ENCODE measurements at regions not wholly inside any gene's neighbourhood (a gene's known extent, or its start where the extent isn't known, plus 50 kb on each side); places are given as distances from the start of the nearest gene placed in this dataset.

DNA sequence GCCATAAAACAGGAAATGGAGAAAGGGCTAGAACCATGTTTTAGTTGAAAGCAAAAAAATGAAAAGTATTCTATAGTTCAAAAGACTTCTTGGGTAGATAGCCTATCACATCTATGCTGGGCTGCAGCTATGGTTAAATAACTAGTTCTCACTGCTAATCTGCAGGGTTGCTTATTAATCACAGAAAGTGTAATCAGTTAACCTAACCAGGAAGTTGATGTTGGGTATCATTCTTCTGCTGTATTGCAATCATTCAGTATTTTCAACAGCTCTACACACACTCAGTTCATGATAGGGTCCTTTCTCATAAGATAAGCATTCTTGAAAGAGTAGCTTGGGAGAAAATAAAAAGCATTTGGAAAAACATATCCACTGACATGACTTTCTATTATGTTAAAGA is 135.2 kb upstream of the TCF21 start:
- Mint-ChIP-seq H3K27me3 (peaks cover 1 to 19% (median 7%) of the 10 kb centered on the region in 5 donors), H3K36me3 (no peaks in the 10 kb centered on the region), H3K9me3 (no peaks in the 10 kb centered on the region), H3K4me3 (no peak overlapping the region), H3K4me1 (no peaks in the 10 kb centered on the region), H3K27ac (no peak overlapping the region)
- ATAC-seq (no peak), DNase-seq (no peak)
- POLR2A ChIA-PET: no interaction called here

GRCh38 chr6:133754298-133754697 is 134.6 kb upstream of the TCF21 start:
- peaks cover 3 to 14% (median 8%) of the 10 kb centered on the region in 5 donors for H3K27me3 Mint-ChIP-seq
- no peak overlapping the region for H3K4me3 Mint-ChIP-seq
- no peak for ATAC-seq
- POLR2A ChIA-PET: no interaction called here
- H3K9me3 Mint-ChIP-seq: no peaks in the 10 kb centered on the region
- H3K4me1 Mint-ChIP-seq: no peaks in the 10 kb centered on the region
- H3K27ac Mint-ChIP-seq: no peak overlapping the region
- DNase-seq: no peak
- H3K36me3 Mint-ChIP-seq: no peaks in the 10 kb centered on the region

DNA sequence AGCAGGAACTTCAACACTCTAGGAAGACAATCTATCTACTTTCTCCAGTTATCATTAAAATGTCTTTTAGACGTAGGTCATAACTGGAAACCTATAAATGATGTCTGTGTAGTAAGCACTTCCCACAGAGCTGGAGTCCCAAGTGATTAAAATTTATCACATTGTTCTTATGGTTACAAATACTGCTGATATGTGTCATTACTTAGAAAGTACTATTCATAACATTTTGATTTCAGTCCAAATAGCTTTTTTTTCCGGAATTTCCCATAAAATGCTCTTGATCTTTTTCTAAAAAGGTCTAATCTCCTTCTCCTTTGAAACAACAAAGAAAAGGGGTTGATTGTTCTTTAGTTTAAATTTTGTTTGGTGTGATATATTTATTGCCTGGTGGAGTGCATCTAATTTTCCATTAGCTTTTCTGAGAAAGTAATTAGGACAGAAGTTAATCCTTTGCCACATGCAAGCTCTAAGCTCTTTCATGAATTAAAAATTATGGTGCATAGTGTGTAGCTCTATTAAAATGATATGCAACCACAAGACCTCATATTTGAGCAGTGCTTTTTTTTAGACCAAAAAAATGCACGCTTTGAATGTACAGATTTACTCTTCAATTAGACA is 132.7 kb upstream of the TCF21 start:
- no peak for ATAC-seq
- no peak for DNase-seq
- no peaks in the 10 kb centered on the region for H3K4me1 Mint-ChIP-seq
- POLR2A ChIA-PET: no interaction called here
- H3K9me3 Mint-ChIP-seq: no peaks in the 10 kb centered on the region
- no peak overlapping the region for H3K4me3 Mint-ChIP-seq
- no peak overlapping the region for H3K27ac Mint-ChIP-seq
- no peaks in the 10 kb centered on the region for H3K36me3 Mint-ChIP-seq
- peaks cover 5 to 21% (median 13%) of the 10 kb centered on the region in 5 donors for H3K27me3 Mint-ChIP-seq

GRCh38 chr6:133757335-133757734 is 131.6 kb upstream of the TCF21 start:
- POLR2A ChIA-PET: no interaction called here
- ATAC-seq (no peak), DNase-seq (no peak)
- Mint-ChIP-seq H3K27me3 (peaks cover 7 to 26% (median 13%) of the 10 kb centered on the region in 5 donors), H3K9me3 (no peaks in the 10 kb centered on the region), H3K4me1 (no peaks in the 10 kb centered on the region), H3K36me3 (no peaks in the 10 kb centered on the region), H3K4me3 (no peak overlapping the region), H3K27ac (no peak overlapping the region)

DNA sequence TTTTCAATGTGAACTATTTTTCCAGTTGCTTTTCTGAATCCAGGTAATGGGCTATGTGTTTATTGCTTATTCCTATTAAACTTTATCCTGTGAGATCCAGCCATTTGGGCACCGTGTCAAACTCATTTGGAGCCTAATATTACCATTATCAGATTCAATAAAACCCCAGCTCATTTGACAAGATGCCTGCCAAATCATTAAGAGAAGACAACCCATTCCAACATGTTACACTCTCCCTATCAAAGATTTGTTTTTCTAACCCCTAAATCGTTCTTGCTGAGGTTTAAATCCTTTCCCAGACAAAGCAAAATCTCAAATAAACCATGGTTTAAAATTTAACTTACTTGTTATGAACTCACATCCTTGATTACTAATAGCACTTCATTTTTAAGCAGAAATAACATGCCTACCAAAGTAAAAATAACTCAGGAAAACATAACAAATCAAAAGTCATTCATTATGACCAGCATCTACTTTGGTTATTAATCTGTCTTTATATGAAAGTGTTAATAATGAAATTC is 130.0 kb upstream of the TCF21 start:
- H3K27ac Mint-ChIP-seq: no peak overlapping the region
- no peak overlapping the region for H3K4me3 Mint-ChIP-seq
- H3K36me3 Mint-ChIP-seq: no peaks in the 10 kb centered on the region
- ATAC-seq: no peak
- H3K27me3 Mint-ChIP-seq: peaks cover 10 to 38% (median 22%) of the 10 kb centered on the region in 5 donors
- no peaks in the 10 kb centered on the region for H3K4me1 Mint-ChIP-seq
- no peak for DNase-seq
- POLR2A ChIA-PET: no interaction called here
- peaks cover 0 to 2% (median 0%) of the 10 kb centered on the region in 9 donors for H3K9me3 Mint-ChIP-seq

- H3K4me3 Mint-ChIP-seq: no peak overlapping the region
- ATAC-seq: no peak
Measured at GRCh38 chr6:133759524-133759923, 129.4 kb upstream of the TCF21 start.

DNA sequence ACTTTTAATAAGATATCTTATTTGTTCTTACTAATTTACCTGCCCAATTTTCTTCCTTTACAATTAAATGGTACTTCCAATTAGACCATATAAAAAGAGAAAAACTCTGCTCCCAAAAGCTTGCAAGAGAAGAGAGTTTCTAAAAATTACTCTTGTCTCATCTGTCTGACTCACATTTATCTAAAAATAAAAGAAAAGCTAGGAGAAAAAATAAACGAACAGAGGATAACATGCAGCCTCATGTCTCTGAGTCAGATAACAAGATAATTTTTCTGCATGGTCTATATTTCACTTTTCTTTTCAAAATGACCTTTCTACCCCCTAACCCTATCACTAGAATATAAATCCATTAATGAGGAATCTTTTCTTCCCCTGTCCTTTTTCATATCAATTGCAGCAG is 127.2 kb upstream of the TCF21 start:
- DNase-seq: no peak
- no peak for ATAC-seq
- H3K36me3 Mint-ChIP-seq: no peaks in the 10 kb centered on the region
- no peak overlapping the region for H3K27ac Mint-ChIP-seq
- H3K4me3 Mint-ChIP-seq: no peak overlapping the region
- POLR2A ChIA-PET: no interaction called here
- peaks cover 0 to 2% (median 0%) of the 10 kb centered on the region in 9 donors for H3K9me3 Mint-ChIP-seq
- H3K27me3 Mint-ChIP-seq: peaks cover 13 to 41% (median 29%) of the 10 kb centered on the region in 5 donors
- no peaks in the 10 kb centered on the region for H3K4me1 Mint-ChIP-seq

More at GRCh38 chr6:133759524-133759923, 129.4 kb upstream of the TCF21 start:
- Mint-ChIP-seq H3K27ac (no peak overlapping the region), H3K36me3 (no peaks in the 10 kb centered on the region), H3K27me3 (peaks cover 13 to 45% (median 26%) of the 10 kb centered on the region in 5 donors), H3K4me1 (no peaks in the 10 kb centered on the region), H3K9me3 (peaks cover 0 to 2% (median 0%) of the 10 kb centered on the region in 9 donors)
- POLR2A ChIA-PET: no interaction called here
- no peak for DNase-seq

- Mint-ChIP-seq H3K4me1 (no peaks in the 10 kb centered on the region), H3K4me3 (no peak overlapping the region), H3K9me3 (peaks cover 0 to 2% (median 0%) of the 10 kb centered on the region in 9 donors), H3K27me3 (peaks cover 15 to 51% (median 30%) of the 10 kb centered on the region in 5 donors), H3K27ac (no peak overlapping the region), H3K36me3 (no peaks in the 10 kb centered on the region)
- ATAC-seq: no peak
- no peak for DNase-seq
- POLR2A ChIA-PET: no interaction called here
Measured at GRCh38 chr6:133764008-133764753, 124.7 kb upstream of the TCF21 start.

DNA sequence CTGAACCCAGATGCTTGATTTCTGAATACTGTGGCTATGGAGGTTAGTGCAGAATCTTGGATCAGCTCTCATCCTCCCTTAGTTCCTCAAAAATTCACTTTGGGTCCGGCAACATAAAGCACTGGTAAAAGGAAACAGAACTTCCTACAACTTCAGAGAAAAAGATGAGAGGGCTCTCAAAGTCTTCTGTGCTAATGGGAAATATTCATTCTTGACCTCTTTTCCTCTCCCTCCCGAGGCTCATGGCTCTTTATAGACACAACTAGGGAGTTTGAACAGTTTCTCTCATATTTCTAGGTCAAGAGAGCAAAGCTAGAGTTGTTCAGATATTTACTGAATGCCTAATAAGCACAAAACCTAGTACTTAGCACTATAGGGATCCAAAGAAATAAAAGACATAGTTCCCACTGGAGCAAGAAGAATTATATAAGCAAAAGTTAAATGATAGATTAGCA is 124.1 kb upstream of the TCF21 start:
- Mint-ChIP-seq H3K36me3 (no peaks in the 10 kb centered on the region), H3K27ac (no peak overlapping the region), H3K4me3 (no peak overlapping the region), H3K9me3 (peaks cover 0 to 2% (median 0%) of the 10 kb centered on the region in 9 donors), H3K27me3 (peaks cover 15 to 51% (median 28%) of the 10 kb centered on the region in 5 donors), H3K4me1 (no peaks in the 10 kb centered on the region)
- no peak for DNase-seq
- POLR2A ChIA-PET: no interaction called here
- no peak for ATAC-seq

GRCh38 chr6:133767357-133767970 is 121.4 kb upstream of the TCF21 start:
- Mint-ChIP-seq H3K9me3 (peaks cover 0 to 2% (median 0%) of the 10 kb centered on the region in 9 donors), H3K27ac (no peak overlapping the region), H3K36me3 (no peaks in the 10 kb centered on the region), H3K4me3 (no peak overlapping the region), H3K4me1 (no peaks in the 10 kb centered on the region), H3K27me3 (peaks cover 12 to 54% (median 16%) of the 10 kb centered on the region in 5 donors)
- POLR2A ChIA-PET: no interaction called here
- DNase-seq (no peak), ATAC-seq (no peak)

DNA sequence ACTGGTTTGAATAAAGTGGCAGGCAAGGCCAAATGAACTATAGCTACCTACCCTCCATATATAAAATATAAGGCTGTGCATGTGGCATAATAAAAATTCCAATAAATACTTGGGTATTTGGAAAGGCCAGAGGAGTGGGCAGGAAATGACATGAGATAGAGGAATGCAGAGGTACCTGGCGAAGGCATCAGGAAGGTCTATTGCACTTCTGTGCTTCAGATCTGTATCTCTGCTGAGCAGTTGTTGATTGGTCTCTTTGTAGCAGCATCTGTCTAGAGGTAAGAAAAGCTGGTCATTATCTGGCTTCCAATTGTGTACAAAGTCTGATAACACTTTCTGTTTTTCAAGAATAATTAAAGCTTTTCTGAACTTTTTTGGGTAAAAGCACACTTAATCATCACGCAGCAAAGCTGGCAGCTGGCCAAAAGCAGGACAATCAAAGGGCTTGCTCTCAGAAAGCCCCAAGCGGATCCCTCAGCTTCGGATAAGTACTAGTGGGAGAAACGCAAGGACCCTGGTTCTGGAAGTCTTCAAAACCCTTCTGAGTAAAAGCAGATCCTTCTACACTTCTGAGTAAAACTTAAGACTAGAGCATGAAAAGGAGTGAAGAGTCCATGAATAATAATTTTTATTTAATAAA is 120.1 kb upstream of the TCF21 start:
- Mint-ChIP-seq H3K4me1 (no peaks in the 10 kb centered on the region), H3K4me3 (no peak overlapping the region)

DNA sequence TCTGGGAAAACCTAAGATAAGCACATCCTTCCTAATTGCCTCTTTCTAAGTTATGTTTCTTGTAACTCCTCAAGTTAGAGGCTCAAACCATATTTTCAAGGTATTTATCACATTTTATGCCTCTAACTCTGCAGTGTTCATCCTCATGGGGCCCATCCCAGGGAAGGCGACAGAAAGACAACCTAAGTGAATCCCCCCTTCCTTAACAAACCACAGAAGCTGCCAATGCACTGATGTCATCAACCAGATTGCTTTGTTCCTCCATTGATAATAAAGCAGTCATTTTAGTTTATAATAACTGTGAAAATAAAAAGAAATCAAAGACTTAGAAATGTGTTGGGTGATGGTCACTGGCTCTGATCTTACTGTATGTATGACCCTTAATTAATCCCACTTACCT is 119.5 kb upstream of the TCF21 start:
- peaks cover 0 to 1% (median 0%) of the 10 kb centered on the region in 9 donors for H3K9me3 Mint-ChIP-seq
- DNase-seq (no peak), ATAC-seq (no peak)
- no peak overlapping the region for H3K4me3 Mint-ChIP-seq
- H3K4me1 Mint-ChIP-seq: no peaks in the 10 kb centered on the region
- H3K27me3 Mint-ChIP-seq: peaks cover 8 to 37% (median 12%) of the 10 kb centered on the region in 5 donors
- H3K36me3 Mint-ChIP-seq: no peaks in the 10 kb centered on the region
- H3K27ac Mint-ChIP-seq: no peak overlapping the region
- POLR2A ChIA-PET: no interaction called here

More for the DNA sequence above, 120.1 kb upstream of the TCF21 start:
- DNase-seq: no peak
- Mint-ChIP-seq H3K27me3 (peaks cover 11 to 44% (median 14%) of the 10 kb centered on the region in 5 donors), H3K27ac (no peak overlapping the region), H3K36me3 (no peaks in the 10 kb centered on the region), H3K9me3 (peaks cover 0 to 1% (median 0%) of the 10 kb centered on the region in 9 donors)
- POLR2A ChIA-PET: no interaction called here
- no peak for ATAC-seq

DNA sequence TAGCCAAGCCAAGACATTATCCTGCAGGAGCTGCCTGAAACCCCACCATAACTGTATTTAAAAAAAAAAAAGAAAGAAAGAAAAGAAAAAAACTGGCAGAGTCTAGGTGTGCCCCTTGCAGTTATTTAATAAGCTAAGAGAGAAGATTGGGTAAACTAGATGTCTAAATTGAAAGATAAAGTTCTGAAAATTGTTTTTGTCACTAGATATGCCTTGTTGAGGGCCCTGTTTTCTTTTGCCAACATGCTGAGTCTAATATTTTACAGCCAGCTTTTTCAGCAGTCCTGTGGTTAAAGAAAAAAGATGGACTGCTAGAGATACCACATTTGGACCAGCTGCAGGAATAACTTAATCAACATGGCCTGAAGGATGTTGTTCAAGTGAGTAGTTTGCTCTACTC is 116.3 kb upstream of the TCF21 start:
- Mint-ChIP-seq H3K27ac (no peak overlapping the region), H3K9me3 (peaks cover 0 to 5% (median 0%) of the 10 kb centered on the region in 9 donors), H3K27me3 (peaks cover 3 to 24% (median 5%) of the 10 kb centered on the region in 5 donors), H3K4me3 (no peak overlapping the region), H3K4me1 (no peaks in the 10 kb centered on the region), H3K36me3 (no peaks in the 10 kb centered on the region)
- ATAC-seq (no peak), DNase-seq (no peak)
- POLR2A ChIA-PET: no interaction called here
